ENCODE measurements at regions not wholly inside any gene's neighbourhood (a gene's known extent, or its start where the extent isn't known, plus 50 kb on each side); places are given as distances from the start of the nearest gene placed in this dataset.

GRCh38 chr3:176737480-176738110, 459.7 kb downstream of the TBL1XR1 start:
- Histone ChIP-seq H3K36me3 (no peaks in the 10 kb centered on the region), H3K27ac (no peak overlapping the region), H3K27me3 (no peaks in the 10 kb centered on the region), H3K4me3 (no peak overlapping the region), H3K9me3 (no peaks in the 10 kb centered on the region), H3K4me1 (no peaks in the 10 kb centered on the region)
- intact Hi-C loops (cut with DNase I; ENCODE audit: low total_unique reads): no loop called here
- in situ Hi-C loops (cut with MboI; ENCODE audit: low sequenced_read_pairs in 4 of 4): no loop called here
- no peak for TF ChIP-seq CTCF (IDR thresholded peaks at IDR 0.05 in 4 of 5, conservative IDR thresholded peaks at IDR 0.05 in 1 of 5)
- no peak for TF ChIP-seq POLR2A (IDR thresholded peaks at IDR 0.05)
- no peak for ATAC-seq
- DNase-seq: no peak

GRCh38 chr3:176734146-176734545, 463.1 kb downstream of the TBL1XR1 start:
- DNase-seq: no peak
- ATAC-seq: no peak
- Histone ChIP-seq H3K27ac (no peak overlapping the region), H3K9me3 (no peaks in the 10 kb centered on the region), H3K36me3 (no peaks in the 10 kb centered on the region), H3K4me1 (no peaks in the 10 kb centered on the region), H3K27me3 (no peaks in the 10 kb centered on the region), H3K4me3 (no peak overlapping the region)
- in situ Hi-C loops (cut with MboI; ENCODE audit: low sequenced_read_pairs in 4 of 4): no loop called here
- TF ChIP-seq CTCF (IDR thresholded peaks at IDR 0.05 in 4 of 5, conservative IDR thresholded peaks at IDR 0.05 in 1 of 5) (no peak), POLR2A (IDR thresholded peaks at IDR 0.05) (no peak)
- intact Hi-C loops (cut with DNase I; ENCODE audit: low total_unique reads): no loop called here

- H3K36me3 ChIP-seq: no peaks in the 10 kb centered on the region
- no peak overlapping the region for H3K27ac ChIP-seq
- no peaks in the 10 kb centered on the region for H3K27me3 ChIP-seq
- H3K4me1 ChIP-seq: no peaks in the 10 kb centered on the region
- in situ Hi-C loops (cut with MboI; ENCODE audit: low sequenced_read_pairs in 4 of 4): no loop called here
- H3K4me3 ChIP-seq: no peak overlapping the region
- no peak for ATAC-seq
- intact Hi-C loops (cut with DNase I; ENCODE audit: low total_unique reads): no loop called here
- no peaks in the 10 kb centered on the region for H3K9me3 ChIP-seq
- no peak for DNase-seq
- no peak for TF ChIP-seq CTCF (IDR thresholded peaks at IDR 0.05 in 4 of 5, conservative IDR thresholded peaks at IDR 0.05 in 1 of 5)
- TF ChIP-seq POLR2A (IDR thresholded peaks at IDR 0.05): no peak
Measured at GRCh38 chr3:176724394-176724759, 472.9 kb downstream of the TBL1XR1 start.

- intact Hi-C loops (cut with DNase I; ENCODE audit: low total_unique reads): no loop called here
- Histone ChIP-seq H3K4me3 (no peak overlapping the region), H3K36me3 (no peaks in the 10 kb centered on the region), H3K4me1 (no peaks in the 10 kb centered on the region), H3K27me3 (no peaks in the 10 kb centered on the region), H3K27ac (no peak overlapping the region), H3K9me3 (no peaks in the 10 kb centered on the region)
- DNase-seq (no peak), ATAC-seq (no peak)
- TF ChIP-seq POLR2A (IDR thresholded peaks at IDR 0.05): no peak
- TF ChIP-seq CTCF (IDR thresholded peaks at IDR 0.05 in 4 of 5, conservative IDR thresholded peaks at IDR 0.05 in 1 of 5): no peak
- in situ Hi-C loops (cut with MboI; ENCODE audit: low sequenced_read_pairs in 4 of 4): no loop called here
Measured at GRCh38 chr3:176723758-176724393, 473.4 kb downstream of the TBL1XR1 start.

- in situ Hi-C loops (cut with MboI; ENCODE audit: low sequenced_read_pairs in 4 of 4): no loop called here
- H3K4me3 ChIP-seq: no peak overlapping the region
- intact Hi-C loops (cut with DNase I; ENCODE audit: low total_unique reads): no loop called here
- TF ChIP-seq POLR2A (IDR thresholded peaks at IDR 0.05) (no peak), CTCF (IDR thresholded peaks at IDR 0.05 in 4 of 5, conservative IDR thresholded peaks at IDR 0.05 in 1 of 5) (no peak)
- no peaks in the 10 kb centered on the region for H3K4me1 ChIP-seq
- H3K9me3 ChIP-seq: no peaks in the 10 kb centered on the region
- ATAC-seq (no peak), DNase-seq (no peak)
- H3K27me3 ChIP-seq: no peaks in the 10 kb centered on the region
- no peaks in the 10 kb centered on the region for H3K36me3 ChIP-seq
- no peak overlapping the region for H3K27ac ChIP-seq
Measured at GRCh38 chr3:176714034-176714433, 483.2 kb downstream of the TBL1XR1 start.

Measured in gastrocnemius medialis (tissue), 4 donors.